Epithelial cell of prostate (primary cell): ENCODE measurements at regions not wholly inside any gene's neighbourhood (a gene's known extent, or its start where the extent isn't known, plus 50 kb on each side); places are given as distances from the start of the nearest gene placed in this dataset.
A peak's percentile ranks its signal among the peaks of the same experiment; 100 is the strongest.
"Not testable (repeated sequence)": the region's sequence is repeated elsewhere in the genome, so short reads cannot be mapped to it uniquely, and the experiment has no call there.

ENCODE experiments used
- DNase-seq: peaks from one replicate; pipeline ENCODE4 v3.0.0-alpha.2; 2011; ENCODE audit warnings: low read depth, low spot score
- H3K27ac ChIP-seq: fragments of 450-650 bp; 2 replicates; pipeline ENCODE4 v1.5.1; 2017; ENCODE audit warnings: mild to moderate bottlenecking

GRCh38 chr21:14759285-14759684 is 213.2 kb upstream of the SAMSN1 start:
- H3K27ac ChIP-seq, result no peak overlapping the region
- DNase-seq, result no peak

GRCh38 chr21:14758849-14759248 is 212.7 kb upstream of the SAMSN1 start:
- no peak for DNase-seq

GRCh38 chr21:14757533-14758327 is 211.6 kb upstream of the SAMSN1 start:
- no peak for DNase-seq
- H3K27ac ChIP-seq, result no peak overlapping the region

More at GRCh38 chr21:14758849-14759248, 212.7 kb upstream of the SAMSN1 start:
- H3K27ac ChIP-seq, result no peak overlapping the region

GRCh38 chr21:14755086-14755485 is 209.0 kb upstream of the SAMSN1 start:
- no peak for DNase-seq
- H3K27ac ChIP-seq, result no peak overlapping the region

GRCh38 chr21:14754682-14755081 is 208.6 kb upstream of the SAMSN1 start:
- no peak for DNase-seq
- no peak overlapping the region for H3K27ac ChIP-seq

- no peak overlapping the region for H3K27ac ChIP-seq
- no peak for DNase-seq
These were observed 208.1 kb upstream of the SAMSN1 start for GRCh38 chr21:14754259-14754604.

GRCh38 chr21:14753466-14754258 is 207.5 kb upstream of the SAMSN1 start:
- no peak for DNase-seq
- H3K27ac ChIP-seq, result no peak overlapping the region

GRCh38 chr21:14753069-14753465 is 207.0 kb upstream of the SAMSN1 start:
- no peak for DNase-seq
- no peak overlapping the region for H3K27ac ChIP-seq

GRCh38 chr21:14752345-14752909 is 206.3 kb upstream of the SAMSN1 start:
- DNase-seq, result no peak
- no peak overlapping the region for H3K27ac ChIP-seq

- no peak for DNase-seq
- H3K27ac ChIP-seq, result no peak overlapping the region
These were observed 205.7 kb upstream of the SAMSN1 start for GRCh38 chr21:14751602-14752344.

- DNase-seq, result no peak
- H3K27ac ChIP-seq, result no peak overlapping the region
These were observed 204.9 kb upstream of the SAMSN1 start for GRCh38 chr21:14751011-14751410.

- DNase-seq, result no peak
- no peak overlapping the region for H3K27ac ChIP-seq
These were observed 203.9 kb upstream of the SAMSN1 start for GRCh38 chr21:14750041-14750440.

GRCh38 chr21:14748662-14749061 is 202.5 kb upstream of the SAMSN1 start:
- H3K27ac ChIP-seq, result no peak overlapping the region
- no peak for DNase-seq

GRCh38 chr21:14744368-14744767 is 198.3 kb upstream of the SAMSN1 start:
- no peak for DNase-seq

GRCh38 chr21:14742119-14742518 is 196.0 kb upstream of the SAMSN1 start:
- DNase-seq, result no peak
- H3K27ac ChIP-seq, result no peak overlapping the region

More at GRCh38 chr21:14744368-14744767, 198.3 kb upstream of the SAMSN1 start:
- no peak overlapping the region for H3K27ac ChIP-seq

- peak overlapping the region; percentile 31 for H3K27ac ChIP-seq
- peak; percentile 64 for DNase-seq
These were observed 195.1 kb upstream of the SAMSN1 start for GRCh38 chr21:14741256-14741655.

- DNase-seq, result no peak
These were observed 194.6 kb upstream of the SAMSN1 start for GRCh38 chr21:14740692-14741091.

GRCh38 chr21:14740116-14740515 is 194.0 kb upstream of the SAMSN1 start:
- DNase-seq, result no peak
- H3K27ac ChIP-seq, result no peak overlapping the region

More at GRCh38 chr21:14740692-14741091, 194.6 kb upstream of the SAMSN1 start:
- H3K27ac ChIP-seq, result peak overlapping the region; percentile 31

- H3K27ac ChIP-seq, result no peak overlapping the region
- DNase-seq, result no peak
These were observed 193.5 kb upstream of the SAMSN1 start for GRCh38 chr21:14739590-14739989.

- H3K27ac ChIP-seq, DNase-seq: not testable (repeated sequence)
These were observed 192.5 kb upstream of the SAMSN1 start for GRCh38 chr21:14738576-14738975.
